Endothelial cell (in vitro differentiated cells): ENCODE measurements at regions not wholly inside any gene's neighbourhood (a gene's known extent, or its start where the extent isn't known, plus 50 kb on each side); places are given as distances from the start of the nearest gene placed in this dataset.

Experiments
- DNase-seq: peaks from one replicate; pipeline ENCODE4 v3.0.0; 2021; ENCODE audit warnings: low spot score
- H3K27ac Mint-ChIP-seq: one replicate; pipeline ENCODE4 v1.8.0; 2021; ENCODE audit warnings: mixed read lengths, inconsistent platforms; ENCODE audit not compliant: unreplicated experiment
- H3K27me3 Mint-ChIP-seq: one replicate; pipeline ENCODE4 v1.8.0; 2021; ENCODE audit warnings: mild to moderate bottlenecking, moderate library complexity, mixed read lengths, inconsistent platforms; ENCODE audit not compliant: unreplicated experiment
- H3K36me3 Mint-ChIP-seq: one replicate; pipeline ENCODE4 v1.8.0; 2021; ENCODE audit warnings: mild to moderate bottlenecking, low read depth, mixed read lengths, inconsistent platforms; ENCODE audit not compliant: unreplicated experiment
- H3K4me1 Mint-ChIP-seq: one replicate; pipeline ENCODE4 v1.8.0; 2021; ENCODE audit warnings: mild to moderate bottlenecking, mixed read lengths, inconsistent platforms; ENCODE audit not compliant: unreplicated experiment
- H3K4me3 Mint-ChIP-seq: one replicate; pipeline ENCODE4 v1.8.0; 2021; ENCODE audit warnings: mild to moderate bottlenecking, mixed read lengths, inconsistent platforms; ENCODE audit not compliant: unreplicated experiment
- H3K9me3 Mint-ChIP-seq: one replicate; pipeline ENCODE4 v1.8.0; 2021; ENCODE audit warnings: mixed read lengths, inconsistent platforms; ENCODE audit not compliant: unreplicated experiment
- TF ChIP-seq, protein P1 (sequence below): fragments of 200-600 bp; sonication (generic); IDR thresholded peaks from one replicate; pipeline ENCODE4 v1.5.0; 2021; ENCODE audit warnings: antibody characterized with exemption; ENCODE audit not compliant: unreplicated experiment

DNA sequence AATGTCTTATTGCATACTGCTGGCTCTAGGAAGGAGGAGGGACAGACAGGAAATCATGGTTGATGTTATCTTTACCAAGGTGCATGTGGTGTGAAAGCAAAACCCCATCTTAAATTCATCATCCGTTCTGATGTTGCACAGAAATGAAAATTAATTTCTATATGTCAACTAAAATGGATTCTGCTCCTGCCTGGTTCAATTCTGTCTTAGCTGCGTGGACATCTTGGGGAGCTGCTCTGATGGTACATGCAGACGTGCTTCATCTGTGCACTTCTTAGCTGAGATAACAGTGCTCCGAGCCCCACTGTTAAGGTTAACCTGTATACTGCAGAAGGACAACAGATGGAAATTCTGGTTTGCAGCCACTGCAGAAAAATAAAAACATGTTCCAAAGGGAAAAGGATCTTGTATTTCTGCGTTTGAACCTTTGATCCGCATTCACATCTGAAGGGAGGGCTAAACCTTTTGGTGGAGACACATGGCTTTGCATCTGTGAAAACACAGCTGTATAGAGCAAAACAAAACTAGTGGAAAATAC is 155.6 kb downstream of the TM9SF2 start:
- no peak overlapping the region for H3K4me3 Mint-ChIP-seq
- H3K36me3 Mint-ChIP-seq, result no peaks in the 10 kb centered on the region
- no peaks in the 10 kb centered on the region for H3K27me3 Mint-ChIP-seq
- peaks cover 36% of the 10 kb centered on the region for H3K4me1 Mint-ChIP-seq
- no peak for DNase-seq
- TF ChIP-seq, protein P1, sequence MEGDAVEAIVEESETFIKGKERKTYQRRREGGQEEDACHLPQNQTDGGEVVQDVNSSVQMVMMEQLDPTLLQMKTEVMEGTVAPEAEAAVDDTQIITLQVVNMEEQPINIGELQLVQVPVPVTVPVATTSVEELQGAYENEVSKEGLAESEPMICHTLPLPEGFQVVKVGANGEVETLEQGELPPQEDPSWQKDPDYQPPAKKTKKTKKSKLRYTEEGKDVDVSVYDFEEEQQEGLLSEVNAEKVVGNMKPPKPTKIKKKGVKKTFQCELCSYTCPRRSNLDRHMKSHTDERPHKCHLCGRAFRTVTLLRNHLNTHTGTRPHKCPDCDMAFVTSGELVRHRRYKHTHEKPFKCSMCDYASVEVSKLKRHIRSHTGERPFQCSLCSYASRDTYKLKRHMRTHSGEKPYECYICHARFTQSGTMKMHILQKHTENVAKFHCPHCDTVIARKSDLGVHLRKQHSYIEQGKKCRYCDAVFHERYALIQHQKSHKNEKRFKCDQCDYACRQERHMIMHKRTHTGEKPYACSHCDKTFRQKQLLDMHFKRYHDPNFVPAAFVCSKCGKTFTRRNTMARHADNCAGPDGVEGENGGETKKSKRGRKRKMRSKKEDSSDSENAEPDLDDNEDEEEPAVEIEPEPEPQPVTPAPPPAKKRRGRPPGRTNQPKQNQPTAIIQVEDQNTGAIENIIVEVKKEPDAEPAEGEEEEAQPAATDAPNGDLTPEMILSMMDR, result no peak
- H3K9me3 Mint-ChIP-seq, result no peaks in the 10 kb centered on the region
- H3K27ac Mint-ChIP-seq, result no peak overlapping the region

DNA sequence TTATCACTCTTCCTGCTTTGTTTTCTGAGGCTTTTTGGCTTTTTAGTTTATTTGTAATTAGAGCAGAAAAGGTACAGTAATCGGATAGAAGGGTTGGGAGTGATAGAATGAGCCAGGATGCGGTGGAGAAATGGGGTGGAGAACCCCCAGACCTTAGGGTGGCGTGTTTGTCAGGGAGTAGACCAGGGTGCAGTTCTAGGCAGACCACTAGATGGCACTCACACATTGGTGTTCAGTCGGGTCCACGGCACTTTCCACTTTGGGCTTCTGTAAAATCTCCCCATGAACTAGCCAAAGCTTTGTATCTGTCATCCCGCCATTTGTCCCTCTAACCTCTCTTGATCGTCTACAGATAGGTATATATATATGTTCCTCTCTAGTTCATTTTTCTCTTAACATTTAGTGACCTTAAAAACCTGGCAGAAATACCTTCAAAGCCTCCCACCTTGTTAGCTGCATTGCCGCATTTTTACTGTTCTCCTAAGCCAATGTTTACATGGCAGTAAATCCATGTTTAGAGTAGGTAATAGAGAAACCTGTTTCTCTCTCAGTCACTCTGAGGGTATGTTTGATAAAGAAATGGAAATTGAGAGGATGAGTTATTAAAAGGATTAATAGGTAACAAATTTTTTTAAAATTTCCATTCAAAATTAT is 154.9 kb downstream of the TM9SF2 start:
- H3K4me3 Mint-ChIP-seq, result no peak overlapping the region
- H3K27ac Mint-ChIP-seq, result no peak overlapping the region
- TF ChIP-seq, protein P1, result peak; percentile 89
- H3K36me3 Mint-ChIP-seq, result no peaks in the 10 kb centered on the region
- DNase-seq, result peak; percentile 81
- peaks cover 2% of the 10 kb centered on the region for H3K27me3 Mint-ChIP-seq
- peaks cover 34% of the 10 kb centered on the region for H3K4me1 Mint-ChIP-seq
- no peaks in the 10 kb centered on the region for H3K9me3 Mint-ChIP-seq

DNA sequence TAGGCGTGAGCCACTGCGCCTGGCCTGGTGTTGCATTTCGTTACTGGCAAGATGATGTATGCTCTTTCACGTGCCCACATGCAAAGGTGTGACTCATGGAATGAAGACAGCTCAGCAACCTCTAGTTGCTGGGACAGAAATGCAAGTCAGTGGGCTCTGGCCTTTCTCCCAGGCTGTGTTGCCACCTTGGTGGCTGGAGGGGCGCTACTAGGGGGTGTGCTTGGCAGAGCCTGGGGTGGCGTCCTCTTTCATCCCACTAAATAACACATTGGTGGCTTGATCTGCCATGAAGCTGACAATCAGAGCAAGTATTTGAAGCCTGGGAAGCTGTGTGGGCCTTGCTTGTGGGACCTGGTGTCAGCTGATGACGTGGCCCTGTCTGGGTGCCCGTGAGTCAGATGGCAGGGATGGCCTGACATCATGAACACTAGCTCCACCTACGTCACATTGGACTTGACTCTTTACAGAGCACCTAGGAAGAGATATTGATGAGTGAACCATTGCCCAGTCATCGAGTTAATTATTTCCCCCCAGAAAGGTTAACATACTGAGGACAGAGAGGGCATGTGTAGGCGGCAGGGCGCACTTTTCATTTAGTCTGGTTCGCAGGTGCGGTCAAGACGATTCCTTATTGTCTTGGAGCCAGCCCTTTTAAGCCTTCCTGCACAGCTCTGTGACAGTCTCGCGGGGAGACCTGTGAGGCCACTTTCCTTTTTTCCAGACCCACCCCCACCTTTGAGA is 154.2 kb downstream of the TM9SF2 start:
- DNase-seq, result no peak
- H3K4me3 Mint-ChIP-seq, result no peak overlapping the region
- no peaks in the 10 kb centered on the region for H3K9me3 Mint-ChIP-seq
- H3K36me3 Mint-ChIP-seq, result no peaks in the 10 kb centered on the region
- TF ChIP-seq, protein P1, result no peak
- peaks cover 33% of the 10 kb centered on the region for H3K4me1 Mint-ChIP-seq
- peaks cover 5% of the 10 kb centered on the region for H3K27me3 Mint-ChIP-seq
- no peak overlapping the region for H3K27ac Mint-ChIP-seq

DNA sequence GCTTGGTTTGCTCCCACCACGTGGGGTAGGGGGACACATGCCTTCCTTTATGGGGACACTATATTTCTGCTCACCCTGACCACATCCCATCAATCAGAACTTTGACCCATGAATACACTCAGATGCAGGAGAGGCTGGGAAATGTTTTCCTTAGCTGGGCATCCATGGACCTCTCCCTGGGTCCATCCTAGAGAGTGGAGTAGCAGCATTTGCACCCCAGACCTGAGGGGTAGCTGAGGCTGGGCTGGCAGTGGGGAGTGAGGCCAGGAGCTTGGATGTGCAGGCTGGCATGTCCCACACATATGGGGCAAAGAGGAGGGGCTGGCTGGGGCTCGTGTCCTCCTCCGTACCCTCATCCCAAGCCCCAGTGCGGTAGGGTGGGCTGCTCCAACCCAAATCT is 152.8 kb downstream of the TM9SF2 start:
- no peaks in the 10 kb centered on the region for H3K36me3 Mint-ChIP-seq
- peaks cover 19% of the 10 kb centered on the region for H3K4me1 Mint-ChIP-seq
- no peak overlapping the region for H3K4me3 Mint-ChIP-seq
- H3K27ac Mint-ChIP-seq, result no peak overlapping the region
- DNase-seq, result no peak
- TF ChIP-seq, protein P1, result no peak
- peaks cover 5% of the 10 kb centered on the region for H3K27me3 Mint-ChIP-seq
- H3K9me3 Mint-ChIP-seq, result no peaks in the 10 kb centered on the region

DNA sequence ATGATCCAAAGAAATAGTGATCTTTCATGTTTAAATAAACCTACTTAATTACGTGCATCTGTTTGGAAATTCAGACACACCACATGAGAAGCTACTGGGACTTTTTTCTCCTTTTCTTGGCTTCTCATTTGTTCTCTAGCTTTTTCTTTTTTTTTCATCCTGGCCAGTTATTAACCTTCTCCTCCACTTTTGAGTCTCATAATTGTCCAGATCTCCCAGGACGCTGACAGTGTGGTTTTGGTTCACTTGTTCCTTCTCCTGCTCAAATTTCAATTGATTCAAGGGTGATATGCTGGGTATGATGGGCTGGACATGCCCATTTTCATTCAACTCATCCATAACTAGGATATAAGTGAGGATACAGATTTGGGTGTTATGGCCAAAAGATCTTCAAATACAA is 152.3 kb downstream of the TM9SF2 start:
- Mint-ChIP-seq H3K4me1 (peaks cover 16% of the 10 kb centered on the region), H3K27me3 (peaks cover 5% of the 10 kb centered on the region), H3K27ac (no peak overlapping the region), H3K4me3 (no peak overlapping the region), H3K36me3 (no peaks in the 10 kb centered on the region), H3K9me3 (no peaks in the 10 kb centered on the region)
- TF ChIP-seq, protein P1, result no peak
- DNase-seq, result no peak
